ENCODE measurements at regions not wholly inside any gene's neighbourhood (a gene's known extent, or its start where the extent isn't known, plus 50 kb on each side); places are given as distances from the start of the nearest gene placed in this dataset.

- DNase-seq (ENCODE audit: low read depth) = no peak
- H3K4me3 ChIP-seq (ENCODE audit: low read depth, low read length) = no peak overlapping the region
- TF ChIP-seq, protein P1, sequence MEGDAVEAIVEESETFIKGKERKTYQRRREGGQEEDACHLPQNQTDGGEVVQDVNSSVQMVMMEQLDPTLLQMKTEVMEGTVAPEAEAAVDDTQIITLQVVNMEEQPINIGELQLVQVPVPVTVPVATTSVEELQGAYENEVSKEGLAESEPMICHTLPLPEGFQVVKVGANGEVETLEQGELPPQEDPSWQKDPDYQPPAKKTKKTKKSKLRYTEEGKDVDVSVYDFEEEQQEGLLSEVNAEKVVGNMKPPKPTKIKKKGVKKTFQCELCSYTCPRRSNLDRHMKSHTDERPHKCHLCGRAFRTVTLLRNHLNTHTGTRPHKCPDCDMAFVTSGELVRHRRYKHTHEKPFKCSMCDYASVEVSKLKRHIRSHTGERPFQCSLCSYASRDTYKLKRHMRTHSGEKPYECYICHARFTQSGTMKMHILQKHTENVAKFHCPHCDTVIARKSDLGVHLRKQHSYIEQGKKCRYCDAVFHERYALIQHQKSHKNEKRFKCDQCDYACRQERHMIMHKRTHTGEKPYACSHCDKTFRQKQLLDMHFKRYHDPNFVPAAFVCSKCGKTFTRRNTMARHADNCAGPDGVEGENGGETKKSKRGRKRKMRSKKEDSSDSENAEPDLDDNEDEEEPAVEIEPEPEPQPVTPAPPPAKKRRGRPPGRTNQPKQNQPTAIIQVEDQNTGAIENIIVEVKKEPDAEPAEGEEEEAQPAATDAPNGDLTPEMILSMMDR (IDR thresholded peaks at IDR 0.05; ENCODE audit: insufficient read depth, low read depth, low read length) = no peak
Measured at GRCh38 chr11:97883086-97883485, 1137.7 kb upstream of the CNTN5 start.

DNA sequence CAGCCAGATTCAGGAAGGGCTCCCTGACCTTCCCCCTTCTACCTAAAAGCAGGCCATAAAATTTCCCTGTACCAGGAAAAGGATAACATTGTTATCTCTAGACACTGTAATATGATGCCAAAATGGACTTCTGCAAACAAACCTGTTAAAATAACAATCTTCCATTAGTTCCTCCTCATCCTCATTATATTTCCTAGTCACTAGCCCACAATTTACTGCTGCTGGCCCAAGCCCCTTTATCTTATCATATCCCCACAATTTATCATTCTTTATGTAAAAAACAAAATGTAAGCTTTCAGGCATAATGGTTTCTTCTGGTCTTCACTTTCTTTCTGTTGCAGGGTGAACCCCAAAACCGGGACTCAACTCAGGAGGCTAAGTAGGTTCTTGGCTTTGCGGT is 1132.1 kb upstream of the CNTN5 start:
- no peak for DNase-seq (ENCODE audit: low read depth)
- TF ChIP-seq, protein P1 (IDR thresholded peaks at IDR 0.05; ENCODE audit: insufficient read depth, low read depth, low read length) = no peak
- no peak overlapping the region for H3K4me3 ChIP-seq (ENCODE audit: low read depth, low read length)

GRCh38 chr11:97890466-97890865 is 1130.3 kb upstream of the CNTN5 start:
- no peak overlapping the region for H3K4me3 ChIP-seq (ENCODE audit: low read depth, low read length)
- TF ChIP-seq, protein P1 (IDR thresholded peaks at IDR 0.05; ENCODE audit: insufficient read depth, low read depth, low read length) = no peak
- no peak for DNase-seq (ENCODE audit: low read depth)

- no peak for DNase-seq (ENCODE audit: low read depth)
- TF ChIP-seq, protein P1 (IDR thresholded peaks at IDR 0.05; ENCODE audit: insufficient read depth, low read depth, low read length) = no peak
- H3K4me3 ChIP-seq (ENCODE audit: low read depth, low read length) = no peak overlapping the region
Measured at GRCh38 chr11:97893612-97894011, 1127.1 kb upstream of the CNTN5 start.

- TF ChIP-seq, protein P1 (IDR thresholded peaks at IDR 0.05; ENCODE audit: insufficient read depth, low read depth, low read length) = no peak
- no peak overlapping the region for H3K4me3 ChIP-seq (ENCODE audit: low read depth, low read length)
- no peak for DNase-seq (ENCODE audit: low read depth)
Measured at GRCh38 chr11:97894978-97895377, 1125.8 kb upstream of the CNTN5 start.

GRCh38 chr11:97895572-97895971 is 1125.2 kb upstream of the CNTN5 start:
- TF ChIP-seq, protein P1 (IDR thresholded peaks at IDR 0.05; ENCODE audit: insufficient read depth, low read depth, low read length) = no peak
- no peak for DNase-seq (ENCODE audit: low read depth)
- no peak overlapping the region for H3K4me3 ChIP-seq (ENCODE audit: low read depth, low read length)

DNA sequence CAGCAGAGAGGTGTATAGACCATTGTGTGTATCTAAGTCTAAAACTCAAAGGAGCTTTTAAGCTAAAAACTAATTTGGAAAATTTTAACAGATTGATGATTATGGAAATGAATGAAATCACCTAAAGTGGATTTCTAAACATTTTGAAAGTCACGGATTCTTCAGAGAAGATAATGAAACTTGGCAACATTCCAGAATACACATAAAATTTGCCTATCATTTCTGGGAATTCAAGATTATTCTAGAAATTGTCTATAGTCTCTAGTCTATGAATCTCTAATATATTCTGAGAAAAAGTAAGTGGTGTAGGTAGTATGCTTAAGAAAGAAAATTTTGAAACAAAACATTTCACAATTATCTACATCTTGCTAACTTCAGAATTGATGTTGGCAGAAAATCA is 1117.9 kb upstream of the CNTN5 start:
- no peak overlapping the region for H3K4me3 ChIP-seq (ENCODE audit: low read depth, low read length)
- DNase-seq (ENCODE audit: low read depth) = no peak

More for the DNA sequence above, 1117.9 kb upstream of the CNTN5 start:
- TF ChIP-seq, protein P1 (IDR thresholded peaks at IDR 0.05; ENCODE audit: insufficient read depth, low read depth, low read length) = no peak

All from fibroblast of villous mesenchyme (primary cell).